LNCAP (cell line): ENCODE measurements at regions not wholly inside any gene's neighbourhood (a gene's known extent, or its start where the extent isn't known, plus 50 kb on each side); places are given as distances from the start of the nearest gene placed in this dataset.

Experiments used
- CTCF ChIP-seq: fragments of 450-650 bp; IDR thresholded peaks from 2 replicates; pipeline ENCODE4 v1.5.1; 2017; ENCODE audit warnings: mild to moderate bottlenecking

GRCh38 chr2:129296396-129296795 lies 683.1 kb upstream of the RAB6C start:
- TF ChIP-seq CTCF = no peak

- TF ChIP-seq CTCF = no peak
Observed at GRCh38 chr2:129296806-129297205, 682.7 kb upstream of the RAB6C start.

- no peak for TF ChIP-seq CTCF
Observed at GRCh38 chr2:129297430-129297829, 682.0 kb upstream of the RAB6C start.

GRCh38 chr2:129299338-129299737 lies 680.1 kb upstream of the RAB6C start:
- no peak for TF ChIP-seq CTCF

DNA sequence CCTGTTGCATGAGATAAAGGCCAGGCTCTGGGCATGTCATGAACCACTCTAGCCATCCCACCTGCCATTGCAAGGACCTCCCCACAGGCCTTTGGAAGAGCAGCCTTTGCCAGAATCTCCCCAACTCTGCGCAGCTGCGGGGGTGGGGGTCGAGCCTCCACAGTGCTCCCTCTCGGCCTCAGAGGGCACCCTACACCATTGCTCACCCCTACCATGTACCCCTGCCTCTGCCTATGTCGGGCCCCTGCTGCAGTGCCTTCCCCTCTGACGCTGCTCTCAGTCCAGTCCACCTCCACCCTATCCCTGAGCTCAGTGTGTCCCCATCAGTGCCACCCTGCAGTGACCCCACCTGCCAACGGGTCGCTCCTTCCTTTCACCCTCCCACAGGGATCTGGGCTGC lies 679.7 kb upstream of the RAB6C start:
- TF ChIP-seq CTCF = no peak

DNA sequence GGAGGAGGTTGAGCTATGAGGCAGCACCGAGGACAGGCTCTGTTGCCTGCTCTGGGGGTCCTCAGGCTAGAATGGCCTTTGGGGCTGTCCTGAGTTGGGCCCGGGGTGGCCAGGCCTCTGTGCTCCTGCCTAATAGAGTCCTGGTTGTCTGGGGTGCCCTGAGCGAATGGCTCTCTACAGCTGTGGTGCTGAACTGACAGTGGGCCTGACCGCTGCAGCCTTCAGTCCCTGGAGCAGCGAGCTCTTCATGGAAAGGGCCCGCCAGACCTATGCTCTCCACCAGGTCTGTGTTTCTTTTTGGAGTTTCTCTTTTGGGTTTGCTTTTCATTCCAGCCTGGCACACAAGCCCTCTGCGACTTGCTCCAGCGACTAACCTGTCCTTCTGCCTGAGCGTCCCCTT lies 679.0 kb upstream of the RAB6C start:
- no peak for TF ChIP-seq CTCF

- TF ChIP-seq CTCF = no peak
Observed at GRCh38 chr2:129301431-129301913, 678.0 kb upstream of the RAB6C start.

DNA sequence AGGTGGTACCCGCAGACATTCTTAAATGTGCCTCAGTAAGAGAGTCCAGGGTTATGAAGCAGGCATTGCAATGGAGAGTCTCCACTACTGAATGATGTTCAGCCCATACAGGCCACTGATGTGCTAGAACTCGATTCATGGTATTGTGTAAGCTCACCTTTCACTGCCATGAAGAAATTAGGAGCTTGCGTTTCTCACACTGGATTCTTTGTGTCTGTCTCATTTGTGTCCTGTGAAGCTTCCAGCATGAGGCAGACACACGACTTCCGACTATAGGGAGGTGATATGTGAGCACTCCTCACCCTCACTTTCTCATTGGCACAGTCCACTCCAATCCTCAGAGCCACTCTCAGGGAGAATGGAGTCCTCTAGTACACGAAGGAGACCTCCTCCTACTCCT lies 677.4 kb upstream of the RAB6C start:
- no peak for TF ChIP-seq CTCF
